SK-N-SH (cell line): ENCODE measurements at regions not wholly inside any gene's neighbourhood (a gene's known extent, or its start where the extent isn't known, plus 50 kb on each side); places are given as distances from the start of the nearest gene placed in this dataset.

ENCODE experiments used
- CTCF ChIA-PET: fragments of 300-600, 350-600 bp; formaldehyde crosslinking; extraction: SDS; loops from one replicate; lab custom pipeline; 2021; lab: Yijun Ruan, JAX
- POLR2A ChIA-PET: fragments of 350-600 bp; sonication (Branson Sonifier 250); formaldehyde crosslinking; extraction: SDS; loops from one replicate; lab custom pipeline; 2020; ENCODE audit warnings: antibody characterized with exemption, inconsistent platforms; lab: Yijun Ruan, JAX
- DNase-seq: peaks from one replicate; pipeline ENCODE4 v3.0.0; 2012
- H2AFZ ChIP-seq: fragments of 200-600 bp; sonication (generic); 2 replicates; pipeline ENCODE4 v1.8.1; 2016; ENCODE audit warnings: antibody characterized with exemption, mild to moderate bottlenecking, low read depth
- H3F3A ChIP-seq: fragments of 200-600 bp; sonication (generic); replicated peaks from 2 replicates; pipeline ENCODE3; 2016; ENCODE audit warnings: antibody characterized with exemption, mild to moderate bottlenecking; ENCODE audit not compliant: insufficient read depth
- H3K27ac ChIP-seq, 2 experiments: fragments of 200-500 bp in 1 of 2; fragments of 200-600 bp in 1 of 2; sonication (Bioruptor generic) in 1 of 2; sonication (generic), shearing (Covaris generic) in 1 of 2; 2 replicates each; pipeline versions ENCODE4 v1.5.1 to v1.6.1; 2014 to 2016; ENCODE audit warnings: low read depth in 2 of 2, inconsistent platforms in 1 of 2, low read length in 1 of 2, mild to moderate bottlenecking in 1 of 2, mixed read lengths in 1 of 2
- H3K27me3 ChIP-seq: fragments of 200-600 bp; sonication (generic), shearing (Covaris generic); 2 replicates; pipeline ENCODE4 v1.6.1; 2016; ENCODE audit warnings: mixed run types; ENCODE audit not compliant: insufficient read depth
- H3K36me3 ChIP-seq, 2 experiments: fragments of 200-500 bp in 1 of 2; fragments of 200-600 bp in 1 of 2; sonication (Bioruptor generic) in 1 of 2; sonication (generic) in 1 of 2; replicated peaks in 1 of 2; 2 replicates each; pipeline versions ENCODE3 to v1.5.1; 2014 to 2016; ENCODE audit warnings: low read length in 1 of 2, mild to moderate bottlenecking in 1 of 2; ENCODE audit not compliant: insufficient read depth in 2 of 2, control insufficient read depth in 1 of 2
- H3K4me1 ChIP-seq, 2 experiments: fragments of 200-500 bp in 1 of 2; fragments of 200-600 bp in 1 of 2; sonication (Bioruptor generic) in 1 of 2; sonication (generic), shearing (Covaris generic) in 1 of 2; 2 replicates each; pipeline versions ENCODE4 v1.5.1 to v1.6.1; 2014 to 2016; ENCODE audit warnings: low read depth in 1 of 2, low read length in 1 of 2, mixed run types in 1 of 2; ENCODE audit not compliant: insufficient read depth in 2 of 2, control insufficient read depth in 1 of 2
- H3K4me2 ChIP-seq: fragments of 200-600 bp; sonication (generic), shearing (Covaris generic); 2 replicates; pipeline ENCODE4 v1.6.1; 2017; ENCODE audit warnings: mixed run types
- H3K4me3 ChIP-seq, 2 experiments: fragments of 200-500 bp in 1 of 2; fragments of 200-600 bp in 1 of 2; sonication (Bioruptor generic) in 1 of 2; sonication (generic), shearing (Covaris generic) in 1 of 2; 2 replicates each; pipeline versions ENCODE4 v1.5.1 to v1.8.1; 2014 to 2016; ENCODE audit warnings: low read depth in 2 of 2, inconsistent platforms in 1 of 2, low read length in 1 of 2, mild to moderate bottlenecking in 1 of 2, mixed read lengths in 1 of 2, moderate library complexity in 1 of 2
- H3K79me2 ChIP-seq: fragments of 200-600 bp; sonication (generic); 2 replicates; pipeline ENCODE4 v1.8.1; 2017; ENCODE audit warnings: mild to moderate bottlenecking; ENCODE audit not compliant: insufficient read depth
- H3K9ac ChIP-seq: fragments of 200-600 bp; sonication (generic); 2 replicates; pipeline ENCODE4 v1.6.1; 2017; ENCODE audit warnings: mixed run types
- H3K9me2 ChIP-seq: fragments of 200-600 bp; sonication (generic); 2 replicates; pipeline ENCODE4 v1.6.1; 2017; ENCODE audit warnings: mixed run types
- H3K9me3 ChIP-seq: fragments of 200-600 bp; sonication (generic); 2 replicates; pipeline ENCODE4 v1.6.1; 2017; ENCODE audit warnings: mixed run types, mild to moderate bottlenecking, moderate library complexity
- H4K20me1 ChIP-seq: fragments of 200-600 bp; sonication (generic); 2 replicates; pipeline ENCODE4 v1.6.1; 2017; ENCODE audit warnings: mild to moderate bottlenecking, mixed run types; ENCODE audit not compliant: insufficient read depth
- EZH2phosphoT487 ChIP-seq: fragments of 200-600 bp; sonication (generic); IDR thresholded peaks from 2 replicates; pipeline ENCODE4 v1.6.1; 2017; ENCODE audit warnings: low read depth, mixed run types, mild to moderate bottlenecking, antibody characterized with exemption, moderate library complexity, borderline replicate concordance
- GABPA ChIP-seq: IDR thresholded peaks from 2 replicates; pipeline ENCODE4 v1.4.0; 2012; ENCODE audit warnings: low read depth, mild to moderate bottlenecking
- MAX ChIP-seq: IDR thresholded peaks from 2 replicates; pipeline ENCODE4 v1.4.0; 2012; ENCODE audit warnings: low read depth
- MEF2A ChIP-seq: IDR thresholded peaks from 2 replicates; pipeline ENCODE4 v1.4.0; 2012; ENCODE audit warnings: low read depth, borderline replicate concordance
- REST ChIP-seq: IDR thresholded peaks from 2 replicates; pipeline ENCODE4 v1.6.1; 2012; ENCODE audit warnings: mild to moderate bottlenecking, low read depth, low read length, moderate library complexity
- RXRA ChIP-seq: IDR thresholded peaks from 2 replicates; pipeline ENCODE4 v1.4.0; 2012; ENCODE audit warnings: low read depth, mild to moderate bottlenecking, borderline replicate concordance
- TAF1 ChIP-seq: IDR thresholded peaks from 2 replicates; pipeline ENCODE4 v1.6.1; 2012; ENCODE audit warnings: low read depth, mild to moderate bottlenecking, low read length, moderate library complexity, borderline replicate concordance
- TCF12 ChIP-seq: IDR thresholded peaks from 2 replicates; pipeline ENCODE4 v1.4.0; 2012
- USF1 ChIP-seq: IDR thresholded peaks from 2 replicates; pipeline ENCODE4 v1.4.0; 2012; ENCODE audit warnings: low read depth, borderline replicate concordance
- YY1 ChIP-seq: IDR thresholded peaks from 2 replicates; pipeline ENCODE4 v1.4.0; 2012; ENCODE audit warnings: low read depth, mild to moderate bottlenecking
- ZBTB33 ChIP-seq: IDR thresholded peaks from 2 replicates; pipeline ENCODE4 v1.4.0; 2012; ENCODE audit warnings: low read depth, borderline replicate concordance
- WGBS: methylation state at CpG from one replicate; pipeline ENCODE4 v1.1.6; 2017; ENCODE audit warnings: low lambda C conversion rate; 5-methylcytosine and 5-hydroxymethylcytosine counted together

- Histone ChIP-seq H4K20me1 (no peaks in the 10 kb centered on the region), H3K27me3 (no peaks in the 10 kb centered on the region), H3K27ac (no peak overlapping the region), H3F3A (no peaks in the 10 kb centered on the region), H3K9ac (no peak overlapping the region), H3K36me3 (no peaks in the 10 kb centered on the region), H2AFZ (no peak overlapping the region), H3K9me3 (no peaks in the 10 kb centered on the region), H3K4me2 (no peak overlapping the region), H3K4me1 (no peaks in the 10 kb centered on the region), H3K4me3 (no peak overlapping the region), H3K79me2 (no peaks in the 10 kb centered on the region), H3K9me2 (no peaks in the 10 kb centered on the region)
- no peak for TF ChIP-seq ZBTB33
- no peak for TF ChIP-seq REST
- no peak for DNase-seq
- CTCF ChIA-PET = no interaction called here
- WGBS = 2% methylated on average over 3 of the region's 3 CpGs
- POLR2A ChIA-PET = no interaction called here
Measured at GRCh38 chr16:52227851-52228250, 319.1 kb downstream of the TOX3 start.

- 6% methylated on average over 4 of the region's 4 CpGs for WGBS
- Histone ChIP-seq H3K27me3 (no peaks in the 10 kb centered on the region), H3K4me3 (no peak overlapping the region)
Measured at GRCh38 chr16:52212841-52213240, 334.1 kb downstream of the TOX3 start.

More at GRCh38 chr16:52212841-52213240, 334.1 kb downstream of the TOX3 start:
- Histone ChIP-seq H4K20me1 (no peaks in the 10 kb centered on the region), H3K27ac (no peak overlapping the region), H3K4me1 (no peaks in the 10 kb centered on the region), H3K79me2 (no peaks in the 10 kb centered on the region), H3F3A (no peaks in the 10 kb centered on the region), H3K9me3 (no peaks in the 10 kb centered on the region), H3K36me3 (no peaks in the 10 kb centered on the region), H3K4me2 (no peak overlapping the region), H2AFZ (no peak overlapping the region), H3K9me2 (no peaks in the 10 kb centered on the region), H3K9ac (no peak overlapping the region)
- ChIA-PET POLR2A (no interaction called here), CTCF (no interaction called here)
- TF ChIP-seq MAX = no peak
- no peak for TF ChIP-seq REST
- no peak for TF ChIP-seq ZBTB33
- TF ChIP-seq RXRA = no peak
- no peak for TF ChIP-seq USF1
- TF ChIP-seq EZH2phosphoT487 = no peak
- no peak for TF ChIP-seq YY1
- no peak for TF ChIP-seq TAF1
- TF ChIP-seq TCF12 = no peak
- TF ChIP-seq MEF2A = no peak
- no peak for TF ChIP-seq GABPA
- no peak for DNase-seq
